ENCODE measurements at regions not wholly inside any gene's neighbourhood (a gene's known extent, or its start where the extent isn't known, plus 50 kb on each side); places are given as distances from the start of the nearest gene placed in this dataset.
"Not testable (repeated sequence)": the region's sequence is repeated elsewhere in the genome, so short reads cannot be mapped to it uniquely, and the experiment has no call there.

DNA sequence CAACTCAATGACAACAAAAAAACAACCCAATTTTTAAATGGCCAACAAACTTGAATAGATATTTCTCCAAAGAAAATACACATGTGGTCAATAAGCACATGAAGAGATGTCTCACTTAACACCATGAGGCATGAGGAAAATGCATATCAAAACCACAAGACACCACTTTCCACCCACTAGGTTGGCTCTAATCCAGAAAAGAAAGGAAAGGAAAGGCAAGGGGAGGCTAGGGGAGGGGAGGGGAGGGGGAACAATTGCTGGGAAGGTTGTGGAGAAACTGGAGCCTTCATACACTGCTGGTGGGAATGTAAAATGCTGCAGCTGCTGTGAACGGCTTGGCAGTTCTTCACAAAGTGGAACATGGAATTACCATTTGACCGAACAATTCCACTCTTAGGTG lies 854.3 kb downstream of the UQCRFS1 start:
- H3K4me3 ChIP-seq (ENCODE audit: low read depth, low read length), result no peak overlapping the region

GRCh38 chr19:28351761-28352160 lies 861.2 kb downstream of the UQCRFS1 start:
- H3K4me3 ChIP-seq (ENCODE audit: low read depth, low read length), result no peak overlapping the region

DNA sequence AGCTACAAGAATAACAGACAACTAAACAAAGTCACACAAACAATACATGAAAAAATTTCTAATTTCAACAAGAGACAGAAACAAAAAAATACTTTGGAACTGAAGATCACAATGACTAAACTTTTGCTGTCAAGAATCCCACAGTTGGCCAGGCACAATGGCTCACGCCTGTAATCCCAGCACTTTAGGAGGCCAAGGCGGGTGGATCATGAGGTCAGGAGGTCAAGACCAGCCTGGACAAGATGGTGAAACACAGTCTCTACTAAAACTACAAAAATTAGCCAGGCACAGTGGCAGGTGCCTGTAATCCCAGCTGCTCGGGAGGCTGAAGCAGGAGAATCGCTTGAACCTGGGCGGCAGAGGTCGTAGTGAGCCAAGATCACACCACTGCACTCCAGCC lies 861.6 kb downstream of the UQCRFS1 start:
- not testable (repeated sequence) for H3K4me3 ChIP-seq (ENCODE audit: low read depth, low read length)

DNA sequence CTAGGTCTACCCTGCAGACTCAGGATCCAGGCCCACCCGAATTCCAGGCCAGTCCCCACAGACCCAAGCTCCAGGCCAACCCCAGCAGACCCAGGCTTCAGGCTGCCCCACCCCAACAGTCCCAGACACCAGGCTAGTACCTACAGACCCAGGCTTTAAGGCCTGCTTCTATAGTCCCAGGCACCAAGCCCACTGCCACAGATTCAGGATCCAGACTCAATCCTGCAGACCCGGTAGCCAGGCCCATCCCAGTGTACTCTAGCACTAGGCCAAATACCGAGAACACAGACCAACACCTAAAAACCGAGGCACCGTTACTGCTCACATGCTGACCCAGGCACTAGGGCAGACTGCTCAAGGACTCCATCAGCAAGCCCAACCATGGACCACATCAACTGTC lies 862.3 kb downstream of the UQCRFS1 start:
- no peak overlapping the region for H3K4me3 ChIP-seq (ENCODE audit: low read depth, low read length)

- no peak overlapping the region for H3K4me3 ChIP-seq (ENCODE audit: low read depth, low read length)
Observed at GRCh38 chr19:28350037-28350436, 862.9 kb downstream of the UQCRFS1 start.

GRCh38 chr19:28349604-28350003 lies 863.3 kb downstream of the UQCRFS1 start:
- no peak overlapping the region for H3K4me3 ChIP-seq (ENCODE audit: low read depth, low read length)

DNA sequence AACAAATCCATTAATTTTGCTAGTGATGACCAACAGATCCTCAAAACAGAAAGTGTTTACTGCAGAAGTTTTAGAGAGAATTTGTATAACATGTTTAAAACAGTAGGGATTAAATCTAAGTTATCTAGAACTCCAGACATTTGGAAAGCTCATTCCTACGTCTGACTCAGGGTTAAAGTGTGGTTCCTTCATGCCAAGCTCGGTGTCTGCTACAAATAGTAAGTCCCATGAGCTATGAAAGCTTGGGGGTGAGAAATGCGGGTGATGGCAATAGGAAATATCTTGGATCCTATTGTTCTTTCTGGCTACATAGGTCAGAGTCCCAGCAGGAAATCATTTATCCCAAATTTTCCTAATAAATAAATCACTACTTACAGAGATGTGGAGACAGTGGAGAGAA lies 867.1 kb downstream of the UQCRFS1 start:
- H3K4me3 ChIP-seq (ENCODE audit: low read depth, low read length), result no peak overlapping the region

GRCh38 chr19:28341810-28342350 lies 871.1 kb downstream of the UQCRFS1 start:
- no peak overlapping the region for H3K4me3 ChIP-seq (ENCODE audit: low read depth, low read length)

GRCh38 chr19:28334419-28334818 lies 878.5 kb downstream of the UQCRFS1 start:
- H3K4me3 ChIP-seq (ENCODE audit: low read depth, low read length), result no peak overlapping the region

DNA sequence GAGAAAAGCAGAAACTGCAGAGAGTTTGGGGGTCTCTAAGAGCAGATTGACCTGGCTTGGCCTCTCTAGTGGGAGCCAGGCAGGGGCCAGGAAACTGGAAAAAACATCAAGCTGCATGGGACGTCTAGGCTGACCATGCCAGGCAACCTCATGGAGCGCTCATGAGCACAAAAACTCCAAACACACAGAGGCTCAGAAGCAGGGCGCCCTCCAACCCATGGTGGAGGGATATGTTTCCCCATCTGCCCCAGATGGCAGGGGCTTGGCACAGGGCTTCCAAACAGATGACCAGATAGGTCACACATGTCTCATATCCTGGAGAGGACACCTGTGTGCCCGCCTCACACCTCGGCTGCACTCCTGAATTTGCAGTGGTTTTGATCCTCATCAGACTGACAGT lies 879.0 kb downstream of the UQCRFS1 start:
- no peak overlapping the region for H3K4me3 ChIP-seq (ENCODE audit: low read depth, low read length)

- H3K4me3 ChIP-seq (ENCODE audit: low read depth, low read length), result no peak overlapping the region
Observed at GRCh38 chr19:28332886-28333285, 880.1 kb downstream of the UQCRFS1 start.

DNA sequence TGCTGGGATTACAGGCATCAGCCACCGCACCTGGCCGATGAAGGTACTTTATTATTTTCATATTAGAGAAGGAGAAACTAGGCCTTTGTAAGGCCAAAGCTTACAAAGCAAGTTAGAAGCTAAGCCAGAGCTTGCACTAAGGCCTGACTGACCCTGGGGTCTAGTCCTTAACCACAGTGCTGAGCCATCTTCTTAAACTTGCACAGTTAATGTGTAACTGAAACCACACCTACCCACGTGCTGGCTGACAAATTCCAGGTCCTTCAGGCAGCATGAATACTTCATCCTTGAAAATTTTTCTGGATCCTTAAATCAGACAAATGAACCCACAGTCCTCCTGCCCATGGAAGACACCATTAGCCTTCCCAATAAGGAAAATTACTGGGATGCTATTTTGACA lies 880.6 kb downstream of the UQCRFS1 start:
- H3K4me3 ChIP-seq (ENCODE audit: low read depth, low read length), result no peak overlapping the region

- H3K4me3 ChIP-seq (ENCODE audit: low read depth, low read length), result no peak overlapping the region
Observed at GRCh38 chr19:28331596-28331995, 881.4 kb downstream of the UQCRFS1 start.

- H3K4me3 ChIP-seq (ENCODE audit: low read depth, low read length), result no peak overlapping the region
Observed at GRCh38 chr19:28330831-28331230, 882.1 kb downstream of the UQCRFS1 start.

DNA sequence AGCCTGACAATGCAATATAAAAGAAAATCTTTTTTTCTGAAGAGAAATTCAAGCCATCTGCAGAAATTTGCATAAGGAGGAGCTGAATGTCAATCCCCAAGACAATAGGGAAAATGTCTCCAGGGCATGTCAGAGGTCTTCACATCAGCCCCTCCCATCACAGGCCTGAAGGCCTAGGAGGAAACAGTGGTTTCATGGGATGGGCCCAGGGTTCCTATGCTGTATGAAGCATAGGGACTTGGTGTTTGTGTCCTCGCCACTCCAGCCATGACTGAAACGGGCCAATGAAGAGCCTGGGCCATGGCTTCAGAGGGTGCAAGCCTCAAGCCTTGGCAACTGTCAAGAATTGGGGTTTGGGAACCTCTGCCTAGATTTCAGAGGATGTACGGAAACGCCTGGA lies 883.5 kb downstream of the UQCRFS1 start:
- no peak overlapping the region for H3K4me3 ChIP-seq (ENCODE audit: low read depth, low read length)

- no peak overlapping the region for H3K4me3 ChIP-seq (ENCODE audit: low read depth, low read length)
Observed at GRCh38 chr19:28327905-28328304, 885.0 kb downstream of the UQCRFS1 start.

GRCh38 chr19:28326746-28327145 lies 886.2 kb downstream of the UQCRFS1 start:
- H3K4me3 ChIP-seq (ENCODE audit: low read depth, low read length), result no peak overlapping the region

GRCh38 chr19:28324275-28325060 lies 888.5 kb downstream of the UQCRFS1 start:
- no peak overlapping the region for H3K4me3 ChIP-seq (ENCODE audit: low read depth, low read length)

DNA sequence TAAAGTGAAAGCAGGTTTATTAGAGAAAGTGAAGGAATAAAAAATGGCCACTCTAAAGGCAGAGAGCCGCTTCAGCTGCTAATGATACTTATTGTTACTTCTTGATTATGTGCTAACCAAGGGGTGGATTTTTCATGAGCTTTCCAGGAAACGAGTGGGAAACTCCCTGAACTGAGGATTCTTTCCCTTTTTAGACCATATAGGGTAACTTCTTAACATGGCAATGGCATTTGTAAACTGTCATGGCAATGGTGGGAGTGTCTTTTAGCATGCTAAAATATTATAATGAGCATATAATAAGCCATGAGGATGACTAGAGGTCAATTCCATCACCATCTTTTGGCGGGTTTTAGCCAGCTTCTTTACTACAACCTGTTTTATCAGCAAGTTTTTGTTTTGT lies 890.0 kb downstream of the UQCRFS1 start:
- H3K4me3 ChIP-seq (ENCODE audit: low read depth, low read length), result no peak overlapping the region

DNA sequence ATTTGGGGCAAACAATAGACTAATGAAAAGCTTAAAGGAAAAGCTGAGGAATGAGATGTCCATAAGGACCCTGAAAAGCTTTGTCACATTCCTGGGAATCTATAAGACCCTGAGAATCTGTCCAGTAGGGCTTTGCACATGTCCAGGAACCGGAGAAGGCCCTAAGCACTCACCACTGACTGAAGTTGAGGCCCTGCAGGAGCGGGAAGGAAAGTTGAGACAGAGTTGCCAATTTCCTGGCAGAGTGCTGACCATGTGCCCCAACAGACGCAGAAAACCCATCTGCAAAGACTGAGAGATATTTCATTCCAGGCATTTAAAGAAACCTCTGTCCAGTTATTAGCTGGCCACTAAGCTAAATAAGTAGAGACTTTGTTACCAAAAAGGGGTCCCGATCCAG lies 890.5 kb downstream of the UQCRFS1 start:
- no peak overlapping the region for H3K4me3 ChIP-seq (ENCODE audit: low read depth, low read length)

GRCh38 chr19:28319918-28320317 lies 893.0 kb downstream of the UQCRFS1 start:
- H3K4me3 ChIP-seq (ENCODE audit: low read depth, low read length), result no peak overlapping the region

DNA sequence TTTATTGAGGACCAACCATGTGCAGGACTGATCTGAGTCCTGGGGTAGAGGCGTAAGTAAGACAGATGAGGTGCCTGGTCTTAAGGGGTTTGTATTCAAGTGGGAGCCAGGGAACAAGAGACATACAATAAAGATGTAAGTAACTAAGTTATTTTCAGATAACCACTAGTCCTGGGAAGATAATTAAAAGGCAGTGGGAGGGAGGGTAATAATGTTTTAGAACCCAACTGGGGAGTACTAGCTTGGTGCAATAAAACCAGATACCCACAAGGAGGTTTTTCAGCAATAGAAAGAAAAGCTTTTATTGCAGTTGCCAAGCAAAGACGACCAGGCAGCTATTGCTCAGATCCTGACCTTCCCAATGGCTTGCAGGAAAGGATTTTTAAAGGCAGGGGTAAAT lies 893.7 kb downstream of the UQCRFS1 start:
- no peak overlapping the region for H3K4me3 ChIP-seq (ENCODE audit: low read depth, low read length)
